ENCODE measurements at regions not wholly inside any gene's neighbourhood (a gene's known extent, or its start where the extent isn't known, plus 50 kb on each side); places are given as distances from the start of the nearest gene placed in this dataset.
"Not testable (repeated sequence)": the region's sequence is repeated elsewhere in the genome, so short reads cannot be mapped to it uniquely, and the experiment has no call there.

DNA sequence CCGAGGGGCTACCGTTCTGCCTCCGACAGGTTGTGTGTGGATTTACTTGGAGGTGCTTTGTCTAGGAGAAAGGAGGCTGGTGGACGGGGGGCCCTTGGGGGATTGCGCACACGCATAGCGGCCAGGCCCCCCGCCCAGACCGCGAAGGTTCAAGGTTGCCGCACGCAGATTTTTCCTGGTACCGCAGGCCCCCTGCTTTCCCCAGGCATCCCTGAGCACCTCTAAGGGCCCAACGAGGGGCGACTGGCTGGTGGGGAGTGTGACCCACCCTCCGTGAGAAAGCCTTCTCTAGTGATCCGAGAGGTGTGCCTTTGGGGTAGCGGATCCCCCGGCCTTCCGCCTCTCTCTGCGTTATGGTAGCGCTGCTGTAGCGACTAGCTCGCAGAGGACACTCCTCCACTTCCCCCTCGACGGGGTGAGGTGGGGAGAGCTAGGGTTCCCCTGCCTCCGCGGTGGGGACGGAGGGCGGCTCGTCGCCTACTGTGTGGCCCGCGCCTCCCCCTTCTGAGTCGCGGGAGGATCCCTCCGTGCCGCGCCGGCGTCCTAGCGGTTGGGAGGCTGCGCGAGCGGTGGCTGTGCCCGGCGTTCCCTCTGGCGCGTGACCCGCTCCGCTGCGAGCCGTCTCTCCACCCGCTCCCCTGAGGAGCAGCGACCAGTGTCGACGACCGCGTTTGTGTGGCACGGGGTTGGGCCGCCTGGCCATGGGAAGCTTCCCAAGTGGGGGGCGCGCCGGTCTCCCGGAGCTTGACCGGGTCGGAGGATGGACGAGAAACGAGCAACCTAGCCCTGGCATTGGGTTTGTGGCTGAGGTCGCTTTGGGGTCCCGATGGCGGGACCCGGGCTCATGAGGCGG is 3900.0 kb upstream of the OR11H1 start:
- Mint-ChIP-seq H3K4me3 (no peak overlapping the region), H3K9me3 (peaks cover 10 to 66% (median 28%) of the 10 kb centered on the region in 11 donors), H3K36me3 (peaks cover 5 to 14% (median 9%) of the 10 kb centered on the region in 5 donors), H3K27ac (no peak overlapping the region), H3K4me1 (no peaks in the 10 kb centered on the region), H3K27me3 (no peaks in the 10 kb centered on the region)
- CTCF ChIA-PET = no interaction called here
- Histone ChIP-seq H3K9me3 (ENCODE audit: control insufficient read depth in 2 of 3, low read length in 3 of 3) (peaks cover 0 to 32% (median 7%) of the 10 kb centered on the region in 3 experiments), H3K27me3 (ENCODE audit: control insufficient read depth in 2 of 2, insufficient read depth in 2 of 2, low read length in 2 of 2) (no peaks in the 10 kb centered on the region), H3K4me3 (ENCODE audit: low read length) (no peak overlapping the region), H3K27ac (ENCODE audit: low read depth, low read length) (no peak overlapping the region), H3K36me3 (ENCODE audit: control insufficient read depth in 2 of 3, insufficient read depth in 3 of 3, low read length in 3 of 3) (no peaks in the 10 kb centered on the region), H3K4me1 (ENCODE audit: control insufficient read depth in 2 of 2, insufficient read depth in 2 of 2, low read length in 2 of 2) (no peaks in the 10 kb centered on the region)
- POLR2A ChIA-PET = no interaction called here
- ATAC-seq = peak; percentile 29
- no peak for DNase-seq
- intact Hi-C loops (cut with micrococcal nuclease) = no loop called here

DNA sequence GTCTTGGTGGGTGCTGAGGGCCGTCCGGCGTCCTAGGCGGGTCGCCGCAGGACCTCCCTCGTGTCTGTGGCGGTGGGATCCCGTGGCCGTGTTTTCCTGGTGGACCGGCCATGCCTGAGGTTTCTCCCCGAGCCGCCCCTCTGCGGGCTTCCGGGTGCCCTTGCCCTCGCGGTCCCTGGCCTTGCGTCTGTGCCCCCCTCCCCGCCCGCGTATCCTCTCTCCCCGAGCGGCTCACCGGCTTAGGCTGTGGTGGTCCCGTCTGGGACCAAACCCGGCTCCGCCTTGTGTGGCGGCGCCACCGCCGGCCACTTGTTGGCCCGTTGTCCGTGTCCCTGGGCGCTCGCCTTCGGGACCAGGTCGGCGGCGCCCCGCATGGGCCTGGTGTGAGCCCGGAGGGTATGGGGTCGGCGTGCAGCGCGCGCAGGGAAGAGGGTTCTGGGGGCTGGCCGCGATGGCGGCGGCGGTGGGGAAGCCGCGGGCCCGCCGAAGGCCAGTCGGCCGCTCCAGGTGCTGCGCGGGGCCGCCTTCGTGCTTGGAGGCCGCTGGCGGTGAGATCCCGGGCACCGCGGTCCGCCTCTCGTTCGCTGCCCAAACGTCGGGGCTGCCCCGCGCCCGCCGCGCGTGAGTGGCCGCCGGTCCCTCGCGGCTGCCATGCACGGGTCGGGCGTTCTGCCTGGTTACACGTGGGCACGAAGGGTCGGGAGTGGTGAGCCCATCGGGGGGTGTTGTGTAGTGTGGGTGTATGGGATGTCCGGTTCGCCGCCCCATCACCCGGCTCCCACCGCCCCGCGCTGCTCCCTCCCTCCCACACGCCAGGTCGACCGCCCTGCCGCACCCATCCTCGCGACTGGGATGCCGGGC is 3899.1 kb upstream of the OR11H1 start:
- H3K36me3 Mint-ChIP-seq = peaks cover 5 to 14% (median 9%) of the 10 kb centered on the region in 5 donors
- no peak overlapping the region for H3K27ac Mint-ChIP-seq
- no peaks in the 10 kb centered on the region for H3K4me1 Mint-ChIP-seq
- ATAC-seq (peak; percentile 40), DNase-seq (no peak)
- peaks cover 0 to 32% (median 7%) of the 10 kb centered on the region in 3 experiments for H3K9me3 ChIP-seq (ENCODE audit: control insufficient read depth in 2 of 3, low read length in 3 of 3)
- no peaks in the 10 kb centered on the region for H3K4me1 ChIP-seq (ENCODE audit: control insufficient read depth in 2 of 2, insufficient read depth in 2 of 2, low read length in 2 of 2)
- H3K4me3 Mint-ChIP-seq = no peak overlapping the region
- no peaks in the 10 kb centered on the region for H3K27me3 Mint-ChIP-seq
- ChIA-PET CTCF (no interaction called here), POLR2A (no interaction called here)
- no peak overlapping the region for H3K27ac ChIP-seq (ENCODE audit: low read depth, low read length)
- intact Hi-C loops (cut with micrococcal nuclease) = no loop called here
- peaks cover 10 to 59% (median 28%) of the 10 kb centered on the region in 11 donors for H3K9me3 Mint-ChIP-seq
- H3K27me3 ChIP-seq (ENCODE audit: control insufficient read depth in 2 of 2, insufficient read depth in 2 of 2, low read length in 2 of 2) = no peaks in the 10 kb centered on the region
- H3K36me3 ChIP-seq (ENCODE audit: control insufficient read depth in 2 of 3, insufficient read depth in 3 of 3, low read length in 3 of 3) = no peaks in the 10 kb centered on the region
- H3K4me3 ChIP-seq (ENCODE audit: low read length) = no peak overlapping the region

DNA sequence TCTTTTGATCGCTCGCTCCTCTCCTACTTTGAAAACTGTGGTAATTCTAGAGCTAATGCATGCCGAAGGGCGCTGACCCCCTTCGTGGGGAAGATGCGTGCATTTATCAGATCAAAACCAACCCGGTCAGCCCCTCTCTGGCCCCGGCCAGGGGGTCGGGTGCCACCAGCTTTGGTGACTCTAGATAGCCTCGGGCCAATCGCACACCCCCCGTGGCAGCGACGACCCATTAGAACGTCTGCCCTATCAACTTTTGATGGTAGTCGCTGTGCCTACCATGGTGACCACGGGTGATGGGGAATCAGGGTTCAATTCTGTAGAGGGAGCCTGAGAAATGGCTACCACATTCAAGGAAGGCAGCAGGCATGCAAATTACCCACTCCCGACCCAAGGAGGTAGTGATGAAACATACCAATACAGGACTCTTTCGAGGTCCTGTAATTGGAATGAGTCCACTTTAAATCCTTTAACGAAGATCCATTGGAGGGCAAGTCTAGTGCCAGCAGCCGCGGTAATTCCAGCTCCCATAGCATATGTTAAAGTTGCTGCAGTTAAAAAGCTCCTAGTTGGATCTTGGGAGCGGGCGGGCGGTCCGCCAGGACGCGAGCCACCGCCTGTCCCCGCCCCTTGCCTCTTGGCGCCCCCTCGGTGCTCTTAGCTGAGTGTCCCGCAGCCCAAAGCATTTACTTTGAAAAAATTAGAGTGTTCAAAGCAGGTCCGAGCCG is 3898.2 kb upstream of the OR11H1 start:
- no peak for ATAC-seq
- Histone ChIP-seq H3K4me3 (ENCODE audit: low read length) (no peak overlapping the region), H3K27ac (ENCODE audit: low read depth, low read length) (no peak overlapping the region), H3K36me3 (ENCODE audit: control insufficient read depth in 2 of 3, insufficient read depth in 3 of 3, low read length in 3 of 3) (no peaks in the 10 kb centered on the region), H3K27me3 (ENCODE audit: control insufficient read depth in 2 of 2, insufficient read depth in 2 of 2, low read length in 2 of 2) (no peaks in the 10 kb centered on the region), H3K9me3 (ENCODE audit: control insufficient read depth in 2 of 3, low read length in 3 of 3) (peaks cover 0 to 32% (median 7%) of the 10 kb centered on the region in 3 experiments), H3K4me1 (ENCODE audit: control insufficient read depth in 2 of 2, insufficient read depth in 2 of 2, low read length in 2 of 2) (no peaks in the 10 kb centered on the region)
- no peak for DNase-seq
- peaks cover 5 to 14% (median 9%) of the 10 kb centered on the region in 5 donors for H3K36me3 Mint-ChIP-seq
- intact Hi-C loops (cut with micrococcal nuclease) = no loop called here
- H3K9me3 Mint-ChIP-seq = peaks cover 10 to 50% (median 26%) of the 10 kb centered on the region in 11 donors
- H3K4me1 Mint-ChIP-seq = no peaks in the 10 kb centered on the region
- ChIA-PET CTCF (no interaction called here), POLR2A (no interaction called here)
- no peak overlapping the region for H3K27ac Mint-ChIP-seq
- H3K27me3 Mint-ChIP-seq = no peaks in the 10 kb centered on the region
- peak overlapping the region in 1 of 10 donors; percentile 7 for H3K4me3 Mint-ChIP-seq

DNA sequence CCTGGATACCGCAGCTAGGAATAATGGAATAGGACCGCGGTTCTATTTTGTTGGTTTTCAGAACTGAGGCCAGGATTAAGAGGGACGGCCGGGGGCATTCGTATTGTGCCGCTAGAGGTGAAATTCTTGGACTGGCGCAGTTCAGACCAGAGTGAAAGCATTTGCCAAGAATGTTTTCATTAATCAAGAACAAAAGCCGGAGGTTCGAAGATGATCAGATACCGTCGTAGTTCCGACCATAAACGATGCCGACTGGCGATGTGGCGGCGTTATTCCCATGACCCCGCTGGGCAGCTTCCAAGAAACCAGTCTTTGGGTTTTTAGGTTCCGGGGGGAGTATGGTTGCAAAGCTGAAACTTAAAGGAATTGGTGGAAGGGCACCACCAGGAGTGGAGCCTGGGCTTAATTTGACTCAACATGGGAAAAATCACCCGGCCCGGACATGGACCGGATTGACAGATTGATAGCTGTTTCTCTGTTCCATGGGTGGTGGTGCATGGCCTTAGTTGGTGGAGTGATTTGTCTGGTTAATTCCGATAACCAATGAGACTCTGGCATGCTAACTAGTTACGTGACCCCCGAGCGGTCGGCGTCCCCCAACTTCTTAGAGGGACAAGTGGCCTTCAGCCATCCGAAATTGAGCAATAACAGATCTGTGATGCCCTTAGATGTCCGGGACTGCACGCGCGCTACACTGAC is 3897.5 kb upstream of the OR11H1 start:
- Mint-ChIP-seq H3K36me3 (peaks cover 5 to 14% (median 9%) of the 10 kb centered on the region in 5 donors), H3K9me3 (peaks cover 10 to 42% (median 25%) of the 10 kb centered on the region in 11 donors)
- intact Hi-C loops (cut with micrococcal nuclease); H3K4me1 Mint-ChIP-seq; POLR2A ChIA-PET; H3K4me1 ChIP-seq (ENCODE audit: control insufficient read depth in 2 of 2, insufficient read depth in 2 of 2, low read length in 2 of 2); H3K4me3 Mint-ChIP-seq; CTCF ChIA-PET; H3K4me3 ChIP-seq (ENCODE audit: low read length); H3K27ac Mint-ChIP-seq; H3K27me3 Mint-ChIP-seq; H3K36me3 ChIP-seq (ENCODE audit: control insufficient read depth in 2 of 3, insufficient read depth in 3 of 3, low read length in 3 of 3); H3K27ac ChIP-seq (ENCODE audit: low read depth, low read length); H3K27me3 ChIP-seq (ENCODE audit: control insufficient read depth in 2 of 2, insufficient read depth in 2 of 2, low read length in 2 of 2); ATAC-seq; DNase-seq: not testable (repeated sequence)
- peaks cover 0 to 32% (median 7%) of the 10 kb centered on the region in 3 experiments for H3K9me3 ChIP-seq (ENCODE audit: control insufficient read depth in 2 of 3, low read length in 3 of 3)

Measured in naive thymus-derived CD4-positive, alpha-beta T cell (primary cell).